GM23338 (cell line): ENCODE measurements at regions not wholly inside any gene's neighbourhood (a gene's known extent, or its start where the extent isn't known, plus 50 kb on each side); places are given as distances from the start of the nearest gene placed in this dataset.

Experiments used
- ATAC-seq: fragments of 200-7000 bp; cut with Tn5 transposase; 3 replicates; pipeline ENCODE4 v1.9.1; 2020
- DNase-seq: peaks from one replicate; pipeline ENCODE4 v3.0.0-alpha.2; 2015; ENCODE audit warnings: low spot score
- H2AFZ ChIP-seq: fragments of 200-600 bp; sonication (generic); 2 replicates; pipeline ENCODE4 v1.8.0; 2016; ENCODE audit warnings: antibody characterized with exemption, mild to moderate bottlenecking, moderate library complexity
- H3F3A ChIP-seq: fragments of 200-600 bp; sonication (generic); replicated peaks from 2 replicates; pipeline ENCODE4 v1.8.0; 2017; ENCODE audit warnings: antibody characterized with exemption, mixed run types, low read depth
- H3K27ac ChIP-seq: fragments of 200-600 bp; sonication (generic); 2 replicates; pipeline ENCODE4 v1.6.1; 2016; ENCODE audit warnings: low read depth
- H3K27me3 ChIP-seq: fragments of 200-600 bp; sonication (generic); 2 replicates; pipeline ENCODE4 v1.8.0; 2016; ENCODE audit warnings: mild to moderate bottlenecking, mixed run types, moderate library complexity; ENCODE audit not compliant: insufficient read depth
- H3K36me3 ChIP-seq: fragments of 200-600 bp; sonication (generic); 2 replicates; pipeline ENCODE4 v1.8.0; 2016; ENCODE audit warnings: mild to moderate bottlenecking; ENCODE audit not compliant: insufficient read depth
- H3K4me1 ChIP-seq: fragments of 200-600 bp; sonication (generic); 2 replicates; pipeline ENCODE4 v1.8.0; 2016; ENCODE audit warnings: mild to moderate bottlenecking, moderate library complexity; ENCODE audit not compliant: insufficient read depth
- H3K4me2 ChIP-seq: fragments of 200-600 bp; sonication (generic); 2 replicates; pipeline ENCODE4 v1.7.1; 2017; ENCODE audit warnings: mixed run types
- H3K4me3 ChIP-seq: fragments of 200-600 bp; sonication (generic); 2 replicates; pipeline ENCODE4 v1.6.1; 2016; ENCODE audit warnings: mixed run types
- H3K79me2 ChIP-seq: fragments of 200-600 bp; sonication (generic); replicated peaks from 2 replicates; pipeline ENCODE4 v1.8.0; 2017; ENCODE audit warnings: mild to moderate bottlenecking; ENCODE audit not compliant: insufficient read depth
- H3K9me2 ChIP-seq: fragments of 200-600 bp; sonication (generic); 2 replicates; pipeline ENCODE4 v1.8.0; 2017; ENCODE audit not compliant: insufficient read depth
- H4K20me1 ChIP-seq: fragments of 200-600 bp; sonication (generic); replicated peaks from 2 replicates; pipeline ENCODE4 v1.8.0; 2017; ENCODE audit warnings: mild to moderate bottlenecking; ENCODE audit not compliant: insufficient read depth
- H3K27ac Mint-ChIP-seq: 2 replicates; pipeline ENCODE4 v1.8.0; 2020; ENCODE audit warnings: inconsistent platforms, mild to moderate bottlenecking, moderate library complexity, mixed read lengths
- H3K27me3 Mint-ChIP-seq: 3 replicates; pipeline ENCODE4 v1.8.0; 2022; ENCODE audit warnings: low read depth, mild to moderate bottlenecking, moderate library complexity, mixed read lengths, inconsistent platforms; ENCODE audit not compliant: insufficient read depth, poor library complexity
- H3K36me3 Mint-ChIP-seq: 3 replicates; pipeline ENCODE4 v1.8.0; 2021; ENCODE audit warnings: low read depth, mild to moderate bottlenecking, inconsistent platforms, moderate library complexity, mixed read lengths
- H3K4me1 Mint-ChIP-seq: 3 replicates; pipeline ENCODE4 v1.8.0; 2020; ENCODE audit warnings: mild to moderate bottlenecking, inconsistent platforms, mixed read lengths
- H3K4me3 Mint-ChIP-seq: 3 replicates; pipeline ENCODE4 v1.8.0; 2021; ENCODE audit warnings: moderate library complexity, mild to moderate bottlenecking, inconsistent platforms, mixed read lengths
- H3K9me3 Mint-ChIP-seq: 3 replicates; pipeline ENCODE4 v1.8.0; 2020; ENCODE audit warnings: moderate library complexity, mild to moderate bottlenecking, inconsistent platforms, mixed read lengths
- CREB1 ChIP-seq: fragments of 250-450 bp; sonication (Bioruptor Pico); IDR thresholded peaks from 2 replicates; pipeline ENCODE4 v1.5.0; 2020; ENCODE audit warnings: low read depth, mild to moderate bottlenecking, moderate library complexity
- CTCF ChIP-seq, 2 experiments: fragments of 200-600 bp in 1 of 2; sonication (generic) in 1 of 2; conservative IDR thresholded peaks; 2 replicates each; pipeline versions ENCODE4 v1.5.1 to v1.6.1; 2016 to 2017; ENCODE audit warnings: antibody characterized with exemption in 2 of 2, low read depth in 2 of 2, mild to moderate bottlenecking in 2 of 2, moderate library complexity in 1 of 2
- EZH2 ChIP-seq: fragments of 200-600 bp; sonication (generic); IDR thresholded peaks from one replicate; pipeline ENCODE4 v1.8.0; 2017; ENCODE audit warnings: antibody characterized with exemption, mild to moderate bottlenecking, low read depth; ENCODE audit not compliant: unreplicated experiment
- NANOG ChIP-seq: IDR thresholded peaks from 2 replicates; pipeline ENCODE4 v1.6.1; 2016; ENCODE audit warnings: antibody characterized with exemption, borderline replicate concordance
- POLR2AphosphoS5 ChIP-seq: IDR thresholded peaks from 2 replicates; pipeline ENCODE4 v1.6.1; 2016; ENCODE audit warnings: antibody characterized with exemption, low read depth
- ZNF331 ChIP-seq: fragments of 250-450 bp; sonication (Bioruptor Pico); IDR thresholded peaks from 2 replicates; pipeline ENCODE4 v1.5.0; 2020; ENCODE audit warnings: low read depth, mild to moderate bottlenecking, moderate library complexity
- ZNF462 ChIP-seq: fragments of 250-450 bp; sonication (Bioruptor Pico); IDR thresholded peaks from 2 replicates; pipeline ENCODE4 v1.5.0; 2020; ENCODE audit warnings: mild to moderate bottlenecking, moderate library complexity

- TF ChIP-seq ZNF331 (CRISPR knock-in tag) (no peak), NANOG (no peak), CREB1 (no peak), ZNF462 (CRISPR knock-in tag) (no peak)
Measured at GRCh38 chr1:219518168-219518906, 94.6 kb downstream of the ZC3H11B start (continued).

GRCh38 chr1:219517031-219517430 is 95.9 kb downstream of the ZC3H11B start:
- H3K27me3 Mint-ChIP-seq, result peaks cover 3% of the 10 kb centered on the region
- peaks cover 3% of the 10 kb centered on the region; the same call in 2 of the 3 replicates for H3K4me1 Mint-ChIP-seq
- Histone ChIP-seq H3K36me3 (no peaks in the 10 kb centered on the region), H3F3A (no peaks in the 10 kb centered on the region), H4K20me1 (no peaks in the 10 kb centered on the region), H3K4me2 (no peak overlapping the region), H3K4me1 (no peaks in the 10 kb centered on the region), H2AFZ (no peak overlapping the region), H3K9me2 (no peaks in the 10 kb centered on the region), H3K4me3 (no peak overlapping the region), H3K27me3 (no peaks in the 10 kb centered on the region), H3K79me2 (no peaks in the 10 kb centered on the region), H3K27ac (no peak overlapping the region)
- H3K27ac Mint-ChIP-seq, result peak overlapping the region; percentile 21; the same call in 1 of the 2 replicates
- ATAC-seq (no peak), DNase-seq (peak; percentile 32)
- H3K4me3 Mint-ChIP-seq, result no peak overlapping the region
- no peaks in the 10 kb centered on the region for H3K36me3 Mint-ChIP-seq
- no peaks in the 10 kb centered on the region for H3K9me3 Mint-ChIP-seq
- TF ChIP-seq EZH2, result no peak
- no peak for TF ChIP-seq ZNF462 (CRISPR knock-in tag)
- TF ChIP-seq ZNF331 (CRISPR knock-in tag), result no peak
- TF ChIP-seq POLR2AphosphoS5, result no peak
- TF ChIP-seq CTCF (conservative IDR thresholded peaks at IDR 0.05; ENCODE audit: low read depth in 2 of 2), result no peak
